ENCODE measurements at regions not wholly inside any gene's neighbourhood (a gene's known extent, or its start where the extent isn't known, plus 50 kb on each side); places are given as distances from the start of the nearest gene placed in this dataset.

GRCh38 chr15:39530480-39531342 lies 50.2 kb upstream of the THBS1 start:
- no peak for TF ChIP-seq YY1 (IDR thresholded peaks at IDR 0.05; ENCODE audit: insufficient read depth, insufficient read length)
- no peak for TF ChIP-seq ZNF274 (IDR thresholded peaks at IDR 0.05; ENCODE audit: low read depth, low read length)
- no peak for TF ChIP-seq SUZ12 (IDR thresholded peaks at IDR 0.05; ENCODE audit: extremely low read depth, insufficient read depth, insufficient read length)
